NT2/D1 (cell line): ENCODE measurements at regions not wholly inside any gene's neighbourhood (a gene's known extent, or its start where the extent isn't known, plus 50 kb on each side); places are given as distances from the start of the nearest gene placed in this dataset.

Experiments used
- YY1 ChIP-seq: IDR thresholded peaks from 2 replicates; pipeline ENCODE4 v1.6.1; 2011; ENCODE audit not compliant: insufficient read length, insufficient read depth
- ZNF274 ChIP-seq: IDR thresholded peaks from 2 replicates; pipeline ENCODE4 v1.6.1; 2011; ENCODE audit warnings: mild to moderate bottlenecking, low read depth, low read length

DNA sequence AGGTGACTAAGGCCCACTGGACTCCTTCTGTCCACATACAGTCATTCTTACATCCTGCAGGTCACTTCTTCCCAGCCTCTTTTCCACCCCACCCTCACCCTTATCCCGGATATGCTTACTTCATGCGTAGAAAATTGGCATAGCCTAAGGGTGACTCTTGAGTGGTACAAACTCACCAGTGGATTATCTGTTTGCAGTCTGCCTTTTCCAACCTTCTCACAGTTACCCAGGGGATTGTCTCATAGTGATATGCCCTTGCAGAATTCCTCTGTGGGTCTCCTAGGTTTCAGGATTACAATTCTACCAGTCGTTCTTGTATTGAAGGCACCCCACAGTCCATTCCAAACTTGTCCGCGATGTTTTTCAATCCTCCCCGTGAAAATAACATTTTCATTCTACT, 752.9 kb upstream of the HS6ST1 start:
- TF ChIP-seq ZNF274, result no peak
- TF ChIP-seq YY1, result no peak
